Skeletal muscle tissue (tissue), 3 donors: ENCODE measurements at regions not wholly inside any gene's neighbourhood (a gene's known extent, or its start where the extent isn't known, plus 50 kb on each side); places are given as distances from the start of the nearest gene placed in this dataset.
A peak's percentile ranks its signal among the peaks of the same experiment; 100 is the strongest.

Experiments used
- H3K27ac ChIP-seq: one replicate; pipeline ENCODE4 v1.7.0; 2013; ENCODE audit warnings: mild to moderate bottlenecking, low read depth, low read length, inconsistent platforms
- H3K27me3 ChIP-seq, 3 donors: one replicate each; pipeline ENCODE4 v1.7.0; 2013; ENCODE audit warnings: low read length in 3 of 3; ENCODE audit not compliant: control insufficient read depth in 3 of 3, insufficient read depth in 3 of 3
- H3K36me3 ChIP-seq, 3 donors: one replicate each; pipeline ENCODE4 v1.7.0; 2013; ENCODE audit warnings: low read length in 3 of 3; ENCODE audit not compliant: control insufficient read depth in 3 of 3, insufficient read depth in 3 of 3
- H3K4me1 ChIP-seq, 3 donors: one replicate each; pipeline ENCODE4 v1.7.0; 2013; ENCODE audit warnings: low read length in 3 of 3, mild to moderate bottlenecking in 3 of 3; ENCODE audit not compliant: control insufficient read depth in 3 of 3, insufficient read depth in 3 of 3
- H3K4me3 ChIP-seq, 3 donors: one replicate each; pipeline ENCODE4 v1.7.0; 2013; ENCODE audit warnings: low read length in 3 of 3
- H3K9ac ChIP-seq, 3 donors: one replicate each; pipeline ENCODE4 v1.7.0; 2013; ENCODE audit warnings: low read length in 3 of 3, mild to moderate bottlenecking in 3 of 3, moderate library complexity in 2 of 3, low read depth in 1 of 3
- H3K9me3 ChIP-seq, 3 donors: one replicate each; pipeline ENCODE4 v1.7.0; 2013; ENCODE audit warnings: low read length in 3 of 3; ENCODE audit not compliant: control insufficient read depth in 3 of 3
- donor health status: Osteomylitis.

DNA sequence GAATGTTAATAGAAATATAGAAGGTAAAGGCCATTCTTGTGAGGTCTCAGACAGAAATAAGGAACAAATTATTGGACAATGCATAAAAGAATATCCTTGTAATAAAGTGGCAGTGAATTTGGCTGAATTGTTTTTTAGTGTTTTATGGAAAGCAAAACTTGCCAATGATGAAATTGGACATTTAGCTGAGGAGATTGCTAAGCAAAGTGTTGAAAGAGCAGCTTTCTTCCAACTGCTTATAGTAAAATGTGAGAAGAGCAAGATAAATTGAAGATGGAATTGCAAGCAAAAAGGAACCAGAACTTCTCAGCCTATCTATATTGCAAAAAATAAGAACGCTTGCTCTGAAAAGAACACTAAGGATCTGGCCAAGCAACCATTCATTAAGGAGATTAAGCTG is 245.7 kb downstream of the MREG start:
- H3K27ac ChIP-seq = no peak overlapping the region
- peaks cover 0 to 2% (median 0%) of the 10 kb centered on the region in 3 donors for H3K9me3 ChIP-seq
- H3K4me1 ChIP-seq = peaks cover 0 to 2% (median 0%) of the 10 kb centered on the region in 3 donors
- no peak overlapping the region for H3K4me3 ChIP-seq
- no peaks in the 10 kb centered on the region for H3K27me3 ChIP-seq
- H3K9ac ChIP-seq = no peak overlapping the region
- no peaks in the 10 kb centered on the region for H3K36me3 ChIP-seq

DNA sequence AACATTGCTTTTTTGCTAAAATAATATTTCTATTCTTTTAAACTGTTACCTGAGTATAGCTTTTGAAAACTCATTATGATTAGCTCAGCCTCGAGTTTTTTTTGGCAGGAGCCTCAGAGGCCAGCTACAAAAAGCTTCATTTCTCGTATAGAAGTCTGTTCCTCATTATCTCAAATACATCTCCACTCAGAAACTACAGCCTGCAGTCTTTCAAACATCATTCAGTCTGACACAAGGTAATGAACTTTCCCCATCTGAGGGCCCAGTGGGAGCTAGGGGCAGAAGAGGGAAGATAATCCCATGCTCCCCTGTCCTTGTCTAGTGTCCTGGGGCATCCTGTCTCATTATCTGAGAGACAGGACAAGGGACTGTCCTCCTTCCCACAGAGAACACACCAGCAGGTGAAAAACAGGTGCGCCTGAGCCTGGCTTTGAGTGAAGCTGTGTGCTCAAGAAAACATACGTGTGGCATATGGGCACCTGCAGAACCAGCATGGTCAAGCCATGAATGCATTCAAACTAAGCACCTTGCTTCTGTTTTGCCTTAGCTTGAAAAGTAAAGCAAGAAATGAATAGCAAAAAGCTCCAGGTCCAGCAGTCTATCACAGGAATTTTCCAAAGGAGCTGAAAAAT is 247.5 kb downstream of the MREG start:
- peaks cover 0 to 2% (median 0%) of the 10 kb centered on the region in 3 donors for H3K9me3 ChIP-seq
- no peak overlapping the region for H3K27ac ChIP-seq
- no peaks in the 10 kb centered on the region for H3K27me3 ChIP-seq
- no peaks in the 10 kb centered on the region for H3K4me1 ChIP-seq
- no peaks in the 10 kb centered on the region for H3K36me3 ChIP-seq
- H3K4me3 ChIP-seq = no peak overlapping the region
- H3K9ac ChIP-seq = no peak overlapping the region

GRCh38 chr2:215764441-215765048 is 248.8 kb downstream of the MREG start:
- H3K27ac ChIP-seq = no peak overlapping the region
- H3K27me3 ChIP-seq = no peaks in the 10 kb centered on the region
- H3K9ac ChIP-seq = no peak overlapping the region
- H3K4me3 ChIP-seq = no peak overlapping the region
- peaks cover 0 to 2% (median 0%) of the 10 kb centered on the region in 3 donors for H3K9me3 ChIP-seq
- H3K36me3 ChIP-seq = no peaks in the 10 kb centered on the region
- H3K4me1 ChIP-seq = no peaks in the 10 kb centered on the region

GRCh38 chr2:215760557-215760956 is 252.8 kb downstream of the MREG start:
- Histone ChIP-seq H3K4me3 (no peak overlapping the region), H3K4me1 (no peaks in the 10 kb centered on the region), H3K9me3 (no peaks in the 10 kb centered on the region), H3K27ac (no peak overlapping the region), H3K9ac (no peak overlapping the region), H3K27me3 (no peaks in the 10 kb centered on the region), H3K36me3 (no peaks in the 10 kb centered on the region)

- H3K4me1 ChIP-seq = no peaks in the 10 kb centered on the region
- H3K9me3 ChIP-seq = no peaks in the 10 kb centered on the region
- H3K36me3 ChIP-seq = no peaks in the 10 kb centered on the region
- H3K27ac ChIP-seq = no peak overlapping the region
- no peak overlapping the region for H3K9ac ChIP-seq
- H3K4me3 ChIP-seq = no peak overlapping the region
- H3K27me3 ChIP-seq = no peaks in the 10 kb centered on the region
Measured at GRCh38 chr2:215760091-215760490, 253.3 kb downstream of the MREG start.

- Histone ChIP-seq H3K36me3 (no peaks in the 10 kb centered on the region), H3K9me3 (no peaks in the 10 kb centered on the region), H3K27me3 (no peaks in the 10 kb centered on the region), H3K27ac (peak overlapping the region; percentile 64), H3K4me3 (no peak overlapping the region), H3K9ac (no peak overlapping the region), H3K4me1 (no peaks in the 10 kb centered on the region)
Measured at GRCh38 chr2:215758691-215759090, 254.7 kb downstream of the MREG start.

DNA sequence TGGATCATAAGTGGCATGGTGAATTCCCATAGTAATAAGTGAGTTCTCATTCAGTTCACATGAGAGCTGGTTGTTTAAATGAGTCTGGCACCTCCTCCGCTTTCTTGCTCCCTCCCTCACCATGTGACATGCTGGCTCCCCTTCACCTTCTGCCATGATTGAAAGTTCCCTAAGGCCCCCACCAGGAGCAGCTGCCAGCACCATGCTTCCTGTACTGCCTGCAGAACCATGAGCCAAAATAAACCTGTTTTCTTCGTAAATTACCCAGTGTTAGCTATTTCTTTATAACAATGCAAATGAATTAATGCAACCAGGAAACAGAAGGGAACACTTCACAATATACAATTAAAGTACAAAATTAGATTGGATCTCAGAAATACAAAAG is 257.0 kb downstream of the MREG start:
- Histone ChIP-seq H3K4me1 (no peaks in the 10 kb centered on the region), H3K36me3 (no peaks in the 10 kb centered on the region), H3K9ac (no peak overlapping the region), H3K9me3 (no peaks in the 10 kb centered on the region), H3K27me3 (no peaks in the 10 kb centered on the region), H3K27ac (no peak overlapping the region), H3K4me3 (no peak overlapping the region)

- H3K9ac ChIP-seq = no peak overlapping the region
- H3K9me3 ChIP-seq = no peaks in the 10 kb centered on the region
- H3K27ac ChIP-seq = no peak overlapping the region
- no peak overlapping the region for H3K4me3 ChIP-seq
- no peaks in the 10 kb centered on the region for H3K4me1 ChIP-seq
- no peaks in the 10 kb centered on the region for H3K36me3 ChIP-seq
- H3K27me3 ChIP-seq = no peaks in the 10 kb centered on the region
Measured at GRCh38 chr2:215755641-215756345, 257.6 kb downstream of the MREG start.

- no peaks in the 10 kb centered on the region for H3K27me3 ChIP-seq
- no peaks in the 10 kb centered on the region for H3K9me3 ChIP-seq
- peaks cover 2 to 7% (median 3%) of the 10 kb centered on the region in 3 donors for H3K4me1 ChIP-seq
- H3K4me3 ChIP-seq = no peak overlapping the region
- H3K36me3 ChIP-seq = no peaks in the 10 kb centered on the region
- H3K9ac ChIP-seq = no peak overlapping the region
- H3K27ac ChIP-seq = peak overlapping the region; percentile 5
Measured at GRCh38 chr2:215754546-215754945, 258.8 kb downstream of the MREG start.

DNA sequence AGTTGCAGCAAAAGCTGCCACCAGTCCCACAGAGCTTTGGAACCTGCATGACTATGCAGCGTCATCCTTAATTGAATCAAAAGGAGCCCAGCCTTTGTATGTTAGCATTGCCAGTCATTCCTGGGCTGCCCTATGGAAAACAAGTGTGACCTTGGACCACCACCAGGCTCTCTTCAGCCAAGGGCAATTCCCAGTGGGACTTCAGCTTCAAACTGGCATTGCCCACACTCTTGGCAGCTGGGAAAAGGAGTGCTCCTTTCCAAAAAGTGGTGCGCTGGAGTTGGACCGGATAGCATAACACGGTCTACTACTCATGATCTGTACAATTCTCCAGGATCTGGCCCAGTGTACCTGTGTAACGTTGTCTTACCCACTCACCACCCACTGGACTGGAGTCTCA is 259.5 kb downstream of the MREG start:
- H3K27me3 ChIP-seq = no peaks in the 10 kb centered on the region
- no peaks in the 10 kb centered on the region for H3K36me3 ChIP-seq
- H3K9ac ChIP-seq = no peak overlapping the region
- H3K27ac ChIP-seq = no peak overlapping the region
- H3K4me3 ChIP-seq = no peak overlapping the region
- H3K4me1 ChIP-seq = peaks cover 3 to 13% (median 8%) of the 10 kb centered on the region in 3 donors
- no peaks in the 10 kb centered on the region for H3K9me3 ChIP-seq
